Right lobe of liver (tissue), 4 donors: ENCODE measurements at regions not wholly inside any gene's neighbourhood (a gene's known extent, or its start where the extent isn't known, plus 50 kb on each side); places are given as distances from the start of the nearest gene placed in this dataset.
"Not testable (repeated sequence)": the region's sequence is repeated elsewhere in the genome, so short reads cannot be mapped to it uniquely, and the experiment has no call there.

Experiments
- CTCF ChIP-seq, 4 donors: fragments of 200-600 bp in 3 of 4; fragments of 450-650 bp in 1 of 4; IDR thresholded peaks; one replicate each; pipeline versions ENCODE4 v1.5.1 to v1.8.0; 2016 to 2022; ENCODE audit warnings: antibody characterized with exemption in 4 of 4, mild to moderate bottlenecking in 2 of 4
- POLR2A ChIP-seq: fragments of 450-650 bp; IDR thresholded peaks from one replicate; pipeline ENCODE4 v1.6.1; 2017; ENCODE audit warnings: antibody characterized with exemption, mild to moderate bottlenecking
- donor health status: DM: no; HTN: no; CAD: no.
- donor health status: DM: no; HTN: no; CAD: no.
- donor health status: DM: no; HTN: yes; CAD: no.

DNA sequence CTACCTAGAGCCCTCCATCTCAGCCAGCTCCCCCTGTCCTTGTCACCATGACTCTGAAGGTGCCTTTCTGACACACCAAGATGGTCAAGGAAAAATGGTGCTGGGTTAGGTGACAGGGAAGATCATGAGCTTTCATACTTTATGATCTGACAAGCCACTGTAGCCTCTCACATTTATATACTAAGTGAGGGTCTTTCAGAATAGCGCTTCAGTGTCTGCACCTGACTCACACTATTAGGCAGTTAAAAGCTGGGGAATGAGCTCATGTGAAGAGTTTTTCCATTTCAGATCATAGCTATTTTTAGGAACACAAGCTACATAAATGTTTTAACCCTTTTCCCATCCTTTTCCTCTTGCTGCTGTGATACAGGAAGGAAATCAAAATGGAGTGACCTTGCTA is 101.4 kb downstream of the FAM72C start:
- TF ChIP-seq CTCF (IDR thresholded peaks at IDR 0.05); POLR2A: not testable (repeated sequence)
